ENCODE measurements at regions not wholly inside any gene's neighbourhood (a gene's known extent, or its start where the extent isn't known, plus 50 kb on each side); places are given as distances from the start of the nearest gene placed in this dataset.

GRCh38 chr6:11917951-11918738 is 94.0 kb upstream of the HIVEP1 start:
- no peak for TF ChIP-seq CTCF (IDR thresholded peaks at IDR 0.05; ENCODE audit: low read depth, low read length)
- peak; percentile 58 for DNase-seq (ENCODE audit: extremely low read depth, low read depth)

- no peak for DNase-seq (ENCODE audit: extremely low read depth, low read depth)
- no peak for TF ChIP-seq CTCF (IDR thresholded peaks at IDR 0.05; ENCODE audit: low read depth, low read length)
These were observed 99.7 kb upstream of the HIVEP1 start for GRCh38 chr6:11912420-11912819.

GRCh38 chr6:11911538-11911937 is 100.6 kb upstream of the HIVEP1 start:
- TF ChIP-seq CTCF (IDR thresholded peaks at IDR 0.05; ENCODE audit: low read depth, low read length) = no peak
- no peak for DNase-seq (ENCODE audit: extremely low read depth, low read depth)

GRCh38 chr6:11909696-11910132 is 102.4 kb upstream of the HIVEP1 start:
- no peak for TF ChIP-seq CTCF (IDR thresholded peaks at IDR 0.05; ENCODE audit: low read depth, low read length)
- no peak for DNase-seq (ENCODE audit: extremely low read depth, low read depth)

GRCh38 chr6:11908436-11909105 is 103.5 kb upstream of the HIVEP1 start:
- DNase-seq (ENCODE audit: extremely low read depth, low read depth) = no peak
- no peak for TF ChIP-seq CTCF (IDR thresholded peaks at IDR 0.05; ENCODE audit: low read depth, low read length)

- TF ChIP-seq CTCF (IDR thresholded peaks at IDR 0.05; ENCODE audit: low read depth, low read length) = no peak
- no peak for DNase-seq (ENCODE audit: extremely low read depth, low read depth)
These were observed 108.5 kb upstream of the HIVEP1 start for GRCh38 chr6:11903645-11904044.

GRCh38 chr6:11902527-11902926 is 109.6 kb upstream of the HIVEP1 start:
- DNase-seq (ENCODE audit: extremely low read depth, low read depth) = no peak
- TF ChIP-seq CTCF (IDR thresholded peaks at IDR 0.05; ENCODE audit: low read depth, low read length) = no peak
